Gastrocnemius medialis (tissue), 4 donors: ENCODE measurements at regions not wholly inside any gene's neighbourhood (a gene's known extent, or its start where the extent isn't known, plus 50 kb on each side); places are given as distances from the start of the nearest gene placed in this dataset.

ENCODE experiments used
- POLR2A ChIP-seq, 2 donors: fragments of 450-650 bp; IDR thresholded peaks; one replicate each; pipeline ENCODE4 v1.6.1; 2017; ENCODE audit warnings: antibody characterized with exemption in 2 of 2, mild to moderate bottlenecking in 2 of 2, moderate library complexity in 2 of 2
- TF ChIP-seq, protein P1 (sequence below), 5 experiments: fragments of 450-650 bp in 3 of 5; fragments of 200-600 bp in 2 of 5; sonication (generic) in 2 of 5; IDR thresholded peaks in 4 of 5; conservative IDR thresholded peaks in 1 of 5; 1 replicate in 4 of 5; 2 replicates in 1 of 5; pipeline ENCODE4 v1.5.1; 2016 to 2019; ENCODE audit warnings: antibody characterized with exemption in 5 of 5, mild to moderate bottlenecking in 3 of 5, moderate library complexity in 3 of 5

DNA sequence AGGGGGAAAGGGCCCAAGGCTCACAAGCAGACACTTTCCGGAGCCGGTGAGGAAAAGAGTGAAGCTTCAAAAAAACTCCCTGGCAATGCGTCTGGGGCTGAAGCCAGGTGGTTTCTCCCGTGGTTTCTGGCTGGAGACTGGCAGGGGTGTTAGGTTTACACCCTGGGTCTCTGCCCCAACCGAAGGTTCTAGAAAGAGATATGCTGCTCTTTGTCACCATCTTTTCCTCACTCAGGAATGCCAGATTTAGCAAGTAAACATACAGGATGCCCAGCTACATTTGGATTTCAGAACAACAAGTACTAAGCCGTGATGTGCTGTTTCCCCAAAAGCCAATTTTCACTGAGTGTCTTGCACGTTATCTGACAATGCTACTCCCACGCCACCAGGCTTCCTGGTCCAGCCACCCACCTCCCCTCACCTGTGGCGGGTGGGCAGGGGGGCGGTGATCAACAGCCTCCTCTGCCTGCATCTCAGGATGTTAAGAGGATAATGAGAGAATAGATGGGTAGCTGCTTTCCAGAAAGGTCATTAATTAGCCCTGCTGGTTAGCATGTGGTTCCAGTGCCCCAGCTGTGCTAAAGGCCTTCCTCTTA lies 69.6 kb upstream of the OLIG2 start:
- TF ChIP-seq, protein P1, sequence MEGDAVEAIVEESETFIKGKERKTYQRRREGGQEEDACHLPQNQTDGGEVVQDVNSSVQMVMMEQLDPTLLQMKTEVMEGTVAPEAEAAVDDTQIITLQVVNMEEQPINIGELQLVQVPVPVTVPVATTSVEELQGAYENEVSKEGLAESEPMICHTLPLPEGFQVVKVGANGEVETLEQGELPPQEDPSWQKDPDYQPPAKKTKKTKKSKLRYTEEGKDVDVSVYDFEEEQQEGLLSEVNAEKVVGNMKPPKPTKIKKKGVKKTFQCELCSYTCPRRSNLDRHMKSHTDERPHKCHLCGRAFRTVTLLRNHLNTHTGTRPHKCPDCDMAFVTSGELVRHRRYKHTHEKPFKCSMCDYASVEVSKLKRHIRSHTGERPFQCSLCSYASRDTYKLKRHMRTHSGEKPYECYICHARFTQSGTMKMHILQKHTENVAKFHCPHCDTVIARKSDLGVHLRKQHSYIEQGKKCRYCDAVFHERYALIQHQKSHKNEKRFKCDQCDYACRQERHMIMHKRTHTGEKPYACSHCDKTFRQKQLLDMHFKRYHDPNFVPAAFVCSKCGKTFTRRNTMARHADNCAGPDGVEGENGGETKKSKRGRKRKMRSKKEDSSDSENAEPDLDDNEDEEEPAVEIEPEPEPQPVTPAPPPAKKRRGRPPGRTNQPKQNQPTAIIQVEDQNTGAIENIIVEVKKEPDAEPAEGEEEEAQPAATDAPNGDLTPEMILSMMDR (IDR thresholded peaks at IDR 0.05 in 4 of 5, conservative IDR thresholded peaks at IDR 0.05 in 1 of 5) = no peak
- TF ChIP-seq POLR2A (IDR thresholded peaks at IDR 0.05) = no peak
